ENCODE measurements at regions not wholly inside any gene's neighbourhood (a gene's known extent, or its start where the extent isn't known, plus 50 kb on each side); places are given as distances from the start of the nearest gene placed in this dataset.

DNA sequence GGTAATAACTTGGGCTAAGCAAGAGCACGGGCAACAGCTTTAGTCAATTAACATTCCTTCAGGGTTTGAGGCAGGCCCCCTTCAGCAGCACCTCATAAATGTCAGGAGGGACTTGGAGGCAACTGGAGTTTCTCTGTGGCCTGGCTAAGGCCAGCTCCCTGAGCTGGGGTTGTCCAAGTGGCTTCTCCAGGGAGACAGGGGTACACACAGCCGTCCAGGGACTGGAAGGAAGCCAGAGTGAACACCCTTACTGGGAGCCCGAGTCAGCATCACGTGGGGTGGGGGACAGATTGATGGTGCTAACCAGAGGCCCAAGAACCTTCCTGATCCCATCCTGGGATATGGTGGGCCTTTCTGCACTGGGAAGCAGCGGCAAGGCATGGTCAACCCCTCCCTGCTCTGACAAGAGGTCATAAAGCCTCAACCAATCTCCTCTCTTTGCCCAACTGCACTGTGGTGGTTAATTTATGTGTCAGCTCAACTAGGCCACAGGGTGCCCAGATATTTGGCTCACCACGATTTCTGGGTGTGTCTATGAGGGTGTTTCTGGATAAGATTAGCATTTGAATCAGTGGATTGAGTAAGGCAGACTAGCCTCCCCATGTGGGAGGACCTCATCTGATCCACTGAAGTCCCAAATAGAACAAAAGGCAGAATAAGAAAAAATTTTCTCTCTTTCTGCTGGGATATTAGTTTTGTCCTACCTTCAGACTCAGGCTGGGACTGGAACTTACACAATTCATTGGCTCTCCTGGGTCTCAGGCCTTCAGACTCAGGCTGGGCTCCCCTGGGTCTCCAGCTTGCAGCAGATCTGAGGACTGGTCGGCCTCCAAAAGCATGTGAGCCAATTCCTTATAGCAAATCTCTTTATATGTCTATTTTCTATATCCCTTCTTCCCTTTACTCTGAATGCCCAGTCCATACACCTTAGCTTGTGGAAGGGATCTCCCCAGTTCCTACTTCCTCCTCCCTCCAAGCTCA is 127.2 kb upstream of the LARP1 start:
- POLR2A ChIA-PET: no interaction called here
- Mint-ChIP-seq H3K9me3 (no peaks in the 10 kb centered on the region), H3K36me3 (ENCODE audit: low read depth) (no peaks in the 10 kb centered on the region), H3K27ac (no peak overlapping the region), H3K27me3 (no peaks in the 10 kb centered on the region), H3K4me3 (no peak overlapping the region), H3K4me1 (no peaks in the 10 kb centered on the region)
- no peak for DNase-seq
- CTCF ChIA-PET: interaction anchor here (0.6 kb wide), 1 partner anchor 648 kb away, joined by 3 read pairs; no protein-coding TSS in a partner anchor

DNA sequence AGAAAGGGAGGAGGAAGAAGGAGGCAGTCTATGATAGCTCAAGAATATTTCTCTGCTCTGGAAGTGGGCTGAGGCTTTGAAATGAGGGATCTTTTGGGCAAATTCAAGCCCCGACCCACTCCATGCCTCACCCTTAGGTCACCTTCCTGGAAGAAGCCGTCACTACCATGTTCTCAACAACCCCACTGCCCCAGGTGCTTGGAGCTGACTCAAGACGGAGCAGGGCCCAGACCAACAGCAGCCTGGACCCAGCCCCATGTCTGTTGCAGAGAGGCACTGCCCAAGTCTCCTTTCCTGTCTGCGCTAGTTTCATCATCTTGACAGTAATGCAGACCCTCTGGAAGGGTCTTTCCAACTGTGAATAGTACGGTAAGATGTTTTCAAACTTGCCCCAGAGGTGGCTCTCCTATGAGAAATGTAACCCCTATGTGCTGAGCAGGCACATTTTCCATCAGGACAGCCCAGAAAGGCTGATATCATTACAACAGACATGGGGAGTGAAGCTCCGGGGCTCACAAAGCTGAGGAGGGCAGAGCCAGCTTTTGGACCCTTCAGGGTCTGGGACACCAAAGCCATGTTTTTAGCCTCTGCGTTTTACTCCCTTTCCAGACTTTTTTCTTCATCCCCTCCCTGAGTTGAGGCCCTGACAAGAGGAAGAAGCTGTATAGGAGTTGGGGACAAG is 128.2 kb upstream of the LARP1 start:
- no peaks in the 10 kb centered on the region for H3K9me3 Mint-ChIP-seq
- H3K4me1 Mint-ChIP-seq: no peaks in the 10 kb centered on the region
- ChIA-PET POLR2A (no interaction called here), CTCF (interaction anchor here (0.6 kb wide), 1 partner anchor 647 kb away, joined by 3 read pairs; no protein-coding TSS in a partner anchor)
- no peaks in the 10 kb centered on the region for H3K27me3 Mint-ChIP-seq
- H3K4me3 Mint-ChIP-seq: no peak overlapping the region
- no peak for DNase-seq
- no peak overlapping the region for H3K27ac Mint-ChIP-seq
- H3K36me3 Mint-ChIP-seq (ENCODE audit: low read depth): no peaks in the 10 kb centered on the region

DNA sequence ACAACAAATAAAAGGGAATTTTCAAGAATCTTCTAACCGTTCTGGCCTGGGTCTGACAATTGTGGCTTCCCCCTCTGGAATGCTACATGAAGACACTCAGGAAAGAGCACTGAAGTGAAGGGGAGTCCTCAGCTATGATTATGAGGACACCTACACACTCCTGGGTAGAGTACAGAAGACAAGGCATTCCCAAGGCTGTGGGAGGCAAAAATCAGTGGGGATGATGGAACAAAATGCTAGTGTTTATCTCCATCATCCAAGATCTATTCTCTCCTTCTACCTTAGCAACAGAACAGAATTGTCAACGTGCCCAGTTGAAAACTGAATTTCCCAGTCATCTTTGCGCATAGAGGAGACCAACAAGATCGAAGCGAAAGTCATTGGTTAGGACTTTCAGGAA is 130.1 kb upstream of the LARP1 start:
- H3K4me1 Mint-ChIP-seq: no peaks in the 10 kb centered on the region
- DNase-seq: no peak
- H3K36me3 Mint-ChIP-seq (ENCODE audit: low read depth): no peaks in the 10 kb centered on the region
- no peak overlapping the region for H3K27ac Mint-ChIP-seq
- ChIA-PET POLR2A (no interaction called here), CTCF (no interaction called here)
- no peak overlapping the region for H3K4me3 Mint-ChIP-seq
- no peaks in the 10 kb centered on the region for H3K9me3 Mint-ChIP-seq
- H3K27me3 Mint-ChIP-seq: peaks cover 7% of the 10 kb centered on the region

DNA sequence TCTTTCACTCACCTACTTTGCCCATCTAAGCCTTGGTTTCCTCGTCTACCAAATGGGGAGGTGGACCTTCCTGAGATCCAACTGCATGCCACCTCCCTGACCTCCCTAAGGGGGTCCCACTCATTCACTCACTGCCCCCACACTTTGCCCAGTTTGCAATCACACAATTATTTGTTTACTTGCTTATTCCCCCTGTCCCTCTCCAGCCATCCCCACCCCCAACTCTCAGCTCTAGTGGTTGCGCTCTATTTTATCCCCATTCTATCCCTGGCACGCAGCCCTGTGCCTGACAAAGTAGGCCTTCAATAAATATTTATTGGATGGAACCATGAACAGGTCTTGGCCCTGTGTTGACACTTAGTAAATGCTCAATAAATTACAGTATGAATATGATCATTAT is 130.8 kb upstream of the LARP1 start:
- CTCF ChIA-PET: no interaction called here
- H3K4me3 Mint-ChIP-seq: no peak overlapping the region

DNA sequence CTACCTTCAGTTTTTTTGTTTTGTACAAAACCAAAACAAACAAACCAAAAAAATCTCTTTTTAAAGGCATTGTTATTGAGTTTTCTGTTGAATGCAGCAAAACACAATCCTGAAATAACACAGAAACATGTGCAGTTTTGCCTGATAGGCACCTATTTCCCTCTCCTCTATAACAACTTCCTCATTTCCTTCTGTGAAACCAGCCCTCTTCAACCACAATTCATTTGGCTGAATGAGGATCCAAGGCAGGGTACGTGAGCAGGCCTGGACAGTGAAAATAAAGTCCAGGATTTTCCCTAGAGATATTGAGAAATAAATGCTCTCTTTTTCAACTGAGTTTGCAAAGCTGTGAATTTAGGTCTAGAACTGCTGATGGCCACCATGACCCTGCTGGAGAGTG is 134.8 kb upstream of the LARP1 start:
- ChIA-PET CTCF (no interaction called here), POLR2A (no interaction called here)
- no peak for DNase-seq
- no peaks in the 10 kb centered on the region for H3K9me3 Mint-ChIP-seq
- H3K36me3 Mint-ChIP-seq (ENCODE audit: low read depth): no peaks in the 10 kb centered on the region
- no peak overlapping the region for H3K27ac Mint-ChIP-seq
- H3K27me3 Mint-ChIP-seq: peaks cover 20% of the 10 kb centered on the region
- no peak overlapping the region for H3K4me3 Mint-ChIP-seq
- H3K4me1 Mint-ChIP-seq: no peaks in the 10 kb centered on the region

More for the DNA sequence above, 130.8 kb upstream of the LARP1 start:
- no peak for DNase-seq
- Mint-ChIP-seq H3K4me1 (no peaks in the 10 kb centered on the region), H3K9me3 (no peaks in the 10 kb centered on the region), H3K27ac (no peak overlapping the region), H3K36me3 (ENCODE audit: low read depth) (no peaks in the 10 kb centered on the region), H3K27me3 (peaks cover 9% of the 10 kb centered on the region)
- POLR2A ChIA-PET: no interaction called here

DNA sequence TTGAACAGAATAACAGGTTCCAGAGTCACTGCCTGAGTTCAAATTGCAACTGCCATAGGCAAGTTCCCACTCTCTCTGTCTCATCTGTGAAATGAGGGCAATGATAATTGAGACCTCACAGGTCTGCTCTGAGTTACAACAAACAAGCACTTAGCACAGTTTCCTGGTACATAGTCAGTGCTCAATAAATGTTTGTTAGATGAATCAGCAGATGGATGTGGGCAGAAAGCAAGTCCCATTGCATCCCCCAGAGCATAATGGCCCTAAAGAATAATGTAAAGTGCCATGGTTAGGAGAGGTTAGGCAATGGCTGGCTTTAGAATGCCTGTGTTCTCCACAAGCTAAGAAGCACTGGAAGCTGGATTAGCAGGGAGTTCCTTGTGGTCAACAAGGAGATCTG is 136.5 kb upstream of the LARP1 start:
- CTCF ChIA-PET: no interaction called here
- POLR2A ChIA-PET: no interaction called here
- Mint-ChIP-seq H3K9me3 (no peaks in the 10 kb centered on the region), H3K36me3 (ENCODE audit: low read depth) (no peaks in the 10 kb centered on the region), H3K4me3 (no peak overlapping the region), H3K27me3 (peaks cover 29% of the 10 kb centered on the region), H3K27ac (no peak overlapping the region), H3K4me1 (no peaks in the 10 kb centered on the region)
- DNase-seq: no peak

DNA sequence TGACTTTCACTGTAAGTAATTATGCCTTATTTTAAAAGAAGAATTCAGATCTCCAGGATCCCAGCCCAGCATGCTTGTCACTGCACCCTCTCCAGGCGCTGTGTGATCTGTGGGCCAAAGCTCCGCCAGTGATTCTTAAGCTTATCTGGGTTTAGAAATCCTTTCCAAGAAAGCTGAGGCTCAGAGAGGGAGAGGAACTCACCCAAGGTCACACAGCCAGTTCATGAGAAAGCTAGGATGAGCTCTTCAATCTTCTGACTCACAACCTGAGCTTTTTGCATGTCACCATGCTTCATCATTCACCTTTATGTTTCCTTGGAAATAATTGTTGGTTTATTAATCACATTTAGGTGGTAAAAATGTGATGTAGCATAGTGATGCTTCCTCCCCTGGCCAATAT is 136.6 kb upstream of the HAND1 start:
- Mint-ChIP-seq H3K27ac (no peak overlapping the region), H3K4me1 (peaks cover 6% of the 10 kb centered on the region), H3K36me3 (ENCODE audit: low read depth) (no peaks in the 10 kb centered on the region), H3K9me3 (no peaks in the 10 kb centered on the region), H3K27me3 (peaks cover 45% of the 10 kb centered on the region), H3K4me3 (no peak overlapping the region)
- CTCF ChIA-PET: no interaction called here
- POLR2A ChIA-PET: no interaction called here
- DNase-seq: no peak

DNA sequence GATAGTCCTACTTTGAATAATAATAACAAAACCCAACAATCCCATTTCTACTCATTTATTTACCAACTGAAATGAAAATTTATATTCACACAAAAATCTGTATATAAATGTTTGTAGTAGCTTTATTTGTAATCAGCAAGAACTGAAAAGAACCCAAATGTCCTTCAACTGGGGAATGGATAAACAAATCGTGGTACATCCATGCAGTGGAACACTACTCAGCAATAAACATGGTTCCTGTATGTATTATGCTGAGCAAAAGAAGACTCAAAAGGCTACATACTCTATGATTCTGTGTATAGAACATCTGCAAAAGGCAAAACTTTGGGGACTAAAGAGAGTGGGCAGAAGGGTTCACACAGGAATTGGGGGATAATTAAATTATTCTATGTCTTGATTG is 136.1 kb upstream of the HAND1 start:
- DNase-seq: no peak
- ChIA-PET POLR2A (no interaction called here), CTCF (no interaction called here)
- Mint-ChIP-seq H3K27me3 (peaks cover 45% of the 10 kb centered on the region), H3K27ac (no peak overlapping the region), H3K4me3 (no peak overlapping the region), H3K9me3 (no peaks in the 10 kb centered on the region), H3K36me3 (ENCODE audit: low read depth) (no peaks in the 10 kb centered on the region), H3K4me1 (peaks cover 6% of the 10 kb centered on the region)

DNA sequence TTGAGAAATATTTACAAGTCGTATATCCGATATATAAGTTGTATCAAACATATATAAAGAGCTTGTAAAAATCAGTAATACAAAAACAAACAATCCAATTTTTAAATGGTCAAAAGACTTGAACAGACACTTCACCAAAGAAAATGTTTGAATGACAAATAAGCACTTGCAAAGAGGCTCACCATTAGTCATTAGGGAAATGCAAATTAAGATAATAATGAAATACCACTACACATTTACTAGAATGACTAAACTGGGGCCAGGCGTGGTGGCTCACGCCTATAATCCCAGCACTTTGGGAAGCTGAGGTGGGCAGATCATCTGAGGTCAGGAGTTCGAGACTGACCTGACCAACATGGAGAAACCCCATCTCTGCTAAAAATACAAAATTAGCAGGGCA is 134.6 kb upstream of the HAND1 start:
- no peak overlapping the region for H3K27ac Mint-ChIP-seq

DNA sequence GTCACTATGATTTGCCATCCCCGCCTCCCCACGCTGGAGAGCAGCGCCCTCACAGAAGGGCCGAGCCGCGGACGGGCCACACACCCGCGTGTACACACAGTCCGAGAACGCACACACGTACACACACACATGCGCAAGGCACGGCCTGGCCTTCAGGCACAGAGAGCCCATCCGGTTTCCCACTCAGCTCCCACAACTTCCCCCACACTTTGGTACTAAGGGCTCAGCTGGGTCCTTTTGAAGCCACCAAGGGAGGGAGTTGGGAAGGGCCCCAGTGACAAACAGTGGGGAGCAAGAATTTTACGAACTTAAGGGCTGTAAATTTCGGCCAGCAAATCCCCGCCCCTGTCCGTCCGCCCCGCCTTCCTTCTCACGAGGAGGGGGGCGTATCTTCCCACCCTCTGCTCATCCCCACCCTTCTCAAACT is 133.3 kb upstream of the HAND1 start:
- CTCF ChIA-PET: interaction anchor here (1.0 to 1.5 kb wide), 3 partner anchors 142 to 636 kb away, joined by 3 to 8 read pairs (median 3); no protein-coding TSS in a partner anchor
- POLR2A ChIA-PET: no interaction called here
- DNase-seq: no peak
- Mint-ChIP-seq H3K4me3 (no peak overlapping the region), H3K4me1 (peaks cover 6% of the 10 kb centered on the region), H3K27me3 (peaks cover 48% of the 10 kb centered on the region), H3K9me3 (no peaks in the 10 kb centered on the region), H3K27ac (no peak overlapping the region), H3K36me3 (ENCODE audit: low read depth) (no peaks in the 10 kb centered on the region)

More for the DNA sequence above, 134.6 kb upstream of the HAND1 start:
- Mint-ChIP-seq H3K27me3 (peaks cover 47% of the 10 kb centered on the region), H3K36me3 (ENCODE audit: low read depth) (no peaks in the 10 kb centered on the region), H3K4me1 (peaks cover 6% of the 10 kb centered on the region), H3K9me3 (no peaks in the 10 kb centered on the region), H3K4me3 (no peak overlapping the region)
- POLR2A ChIA-PET: no interaction called here
- CTCF ChIA-PET: interaction anchor here (1.5 kb wide), 1 partner anchor 144 kb away, joined by 8 read pairs; no protein-coding TSS in a partner anchor
- no peak for DNase-seq

DNA sequence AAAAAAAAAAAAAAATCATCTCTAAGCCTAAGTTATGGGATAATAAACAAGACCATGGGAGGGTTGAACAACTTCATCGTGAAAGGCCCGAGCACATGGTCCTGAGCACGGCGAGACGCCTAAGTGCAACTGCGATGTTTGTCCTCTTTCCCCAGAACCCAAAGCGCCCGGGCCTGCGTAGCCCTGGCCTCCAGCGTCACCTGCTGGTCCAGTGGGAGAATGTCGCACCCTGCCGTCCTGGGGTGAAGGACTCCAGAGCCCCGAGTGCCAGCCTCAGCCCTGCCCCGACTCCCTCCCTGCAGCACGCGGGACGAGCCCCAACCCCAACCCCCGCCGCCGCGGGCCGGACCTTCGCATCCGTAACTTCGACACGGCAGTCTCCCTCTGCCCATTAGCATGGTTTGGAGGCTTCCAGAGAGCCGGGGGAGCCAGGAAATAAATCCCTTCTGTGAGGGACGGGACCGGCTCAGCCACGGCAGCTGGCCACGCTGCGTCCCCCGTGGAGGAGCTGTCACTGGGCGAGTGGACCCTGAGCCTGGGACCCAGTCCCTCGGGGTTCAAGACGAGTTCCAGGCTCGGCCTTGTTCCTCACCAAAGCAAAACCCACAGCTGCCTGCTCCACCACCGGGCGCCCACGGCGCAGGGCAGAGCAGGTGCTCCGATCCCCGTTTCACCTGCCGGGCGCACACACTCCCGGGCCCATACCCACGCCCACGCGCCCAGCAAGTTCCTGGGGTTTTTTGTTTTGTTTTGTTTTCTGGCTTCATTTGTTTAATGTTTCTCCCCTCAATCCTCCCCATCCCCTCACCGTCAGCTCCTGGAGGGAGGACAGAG is 132.5 kb upstream of the HAND1 start:
- H3K27ac Mint-ChIP-seq: no peak overlapping the region
- no peak overlapping the region for H3K4me3 Mint-ChIP-seq
- peaks cover 6% of the 10 kb centered on the region for H3K4me1 Mint-ChIP-seq
- DNase-seq: peak; percentile 69
- POLR2A ChIA-PET: no interaction called here
- H3K27me3 Mint-ChIP-seq: peaks cover 51% of the 10 kb centered on the region
- CTCF ChIA-PET: interaction anchor here (0.5 to 1.3 kb wide), 5 partner anchors 137 to 635 kb away, joined by 3 to 4 read pairs (median 3); no protein-coding TSS in a partner anchor
- H3K9me3 Mint-ChIP-seq: no peaks in the 10 kb centered on the region
- no peaks in the 10 kb centered on the region for H3K36me3 Mint-ChIP-seq (ENCODE audit: low read depth)

DNA sequence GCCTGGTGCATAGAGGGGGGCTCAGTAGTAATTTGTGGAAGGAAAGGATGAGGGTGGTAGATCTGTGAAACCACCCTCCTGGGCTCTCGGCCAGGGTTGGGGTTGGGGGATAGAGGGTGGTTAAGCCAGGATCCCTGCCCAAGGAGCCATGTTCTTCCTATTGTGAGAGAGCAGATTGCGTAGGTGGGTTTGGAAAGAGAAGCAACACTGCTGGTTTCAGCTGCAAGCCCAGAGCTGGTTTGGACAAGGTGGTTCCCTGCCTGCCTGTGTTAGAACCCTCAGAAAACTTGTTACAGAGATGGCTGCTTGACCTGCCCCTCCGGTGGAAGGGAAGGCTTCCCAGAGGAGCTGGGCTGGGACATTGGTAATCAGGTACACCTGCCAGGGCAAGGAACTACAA is 131.2 kb upstream of the HAND1 start:
- Mint-ChIP-seq H3K36me3 (ENCODE audit: low read depth) (no peaks in the 10 kb centered on the region), H3K27ac (no peak overlapping the region), H3K4me3 (no peak overlapping the region), H3K9me3 (no peaks in the 10 kb centered on the region), H3K4me1 (peaks cover 6% of the 10 kb centered on the region), H3K27me3 (peaks cover 51% of the 10 kb centered on the region)
- CTCF ChIA-PET: interaction anchor here (1.0 to 1.1 kb wide), 2 partner anchors 141 to 537 kb away, joined by 3 to 4 read pairs; no protein-coding TSS in a partner anchor
- POLR2A ChIA-PET: no interaction called here
- no peak for DNase-seq

DNA sequence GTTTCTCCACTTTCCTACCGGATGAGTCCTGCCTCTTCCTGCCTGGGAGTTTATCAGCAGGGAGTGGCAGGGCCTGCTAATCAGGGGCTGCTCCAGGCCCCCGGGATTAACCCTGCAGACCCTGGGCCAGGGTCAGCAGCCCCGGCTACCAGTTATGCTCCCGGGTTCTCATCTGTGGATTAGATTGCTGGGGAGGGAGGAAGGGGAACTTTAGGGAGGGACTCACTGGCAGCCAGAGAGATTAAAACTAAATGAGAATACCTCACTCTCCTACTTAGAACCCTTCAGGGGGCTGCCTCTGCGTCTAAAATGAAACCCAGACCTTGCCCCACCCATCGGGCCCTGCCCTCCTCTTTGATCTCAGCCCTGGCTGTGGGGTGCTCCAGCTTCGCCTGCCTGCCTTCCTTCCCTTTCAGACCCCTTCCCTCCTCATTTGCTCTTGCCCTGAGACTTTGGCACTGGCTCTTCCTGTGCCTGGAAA is 130.5 kb upstream of the HAND1 start:
- DNase-seq: no peak
- H3K36me3 Mint-ChIP-seq (ENCODE audit: low read depth): no peaks in the 10 kb centered on the region
- H3K4me3 Mint-ChIP-seq: no peak overlapping the region
- no peak overlapping the region for H3K27ac Mint-ChIP-seq
- H3K27me3 Mint-ChIP-seq: peaks cover 53% of the 10 kb centered on the region
- CTCF ChIA-PET: no interaction called here
- no peaks in the 10 kb centered on the region for H3K9me3 Mint-ChIP-seq
- H3K4me1 Mint-ChIP-seq: peaks cover 6% of the 10 kb centered on the region
- POLR2A ChIA-PET: no interaction called here

Data from activated CD4-positive, alpha-beta memory T cell treated with anti-CD3 and anti-CD28 coated beads, Interleukin-2, amount 10 ng/mL, durations not matched to agents 7 days and 5 days (primary cell).